Progenitor cell of endocrine pancreas (in vitro differentiated cells): ENCODE measurements at regions not wholly inside any gene's neighbourhood (a gene's known extent, or its start where the extent isn't known, plus 50 kb on each side); places are given as distances from the start of the nearest gene placed in this dataset.

Experiments used
- DNase-seq: peaks from one replicate; pipeline ENCODE4 v3.0.0; 2021; ENCODE audit warnings: low spot score; ENCODE audit not compliant: unreplicated experiment
- H3K27ac Mint-ChIP-seq: 2 replicates; pipeline ENCODE4 v1.8.0; 2021; ENCODE audit warnings: mild to moderate bottlenecking, moderate library complexity, mixed read lengths
- H3K27me3 Mint-ChIP-seq: 2 replicates; pipeline ENCODE4 v1.8.0; 2021; ENCODE audit warnings: mixed read lengths
- H3K36me3 Mint-ChIP-seq: 2 replicates; pipeline ENCODE4 v1.8.0; 2022; ENCODE audit warnings: mixed read lengths; ENCODE audit not compliant: insufficient read depth
- H3K4me1 Mint-ChIP-seq: 2 replicates; pipeline ENCODE4 v1.8.0; 2021; ENCODE audit warnings: low read depth, mixed read lengths
- H3K4me3 Mint-ChIP-seq: 2 replicates; pipeline ENCODE4 v1.8.0; 2021; ENCODE audit warnings: low read depth, mild to moderate bottlenecking, moderate library complexity, mixed read lengths
- H3K9me3 Mint-ChIP-seq: 2 replicates; pipeline ENCODE4 v1.8.0; 2021; ENCODE audit warnings: low read depth, mixed read lengths
- TF ChIP-seq, protein P1 (sequence below): fragments of 200-600 bp; sonication (generic); IDR thresholded peaks from one replicate; pipeline ENCODE4 v1.5.0; 2021; ENCODE audit warnings: antibody characterized with exemption, mild to moderate bottlenecking; ENCODE audit not compliant: unreplicated experiment

DNA sequence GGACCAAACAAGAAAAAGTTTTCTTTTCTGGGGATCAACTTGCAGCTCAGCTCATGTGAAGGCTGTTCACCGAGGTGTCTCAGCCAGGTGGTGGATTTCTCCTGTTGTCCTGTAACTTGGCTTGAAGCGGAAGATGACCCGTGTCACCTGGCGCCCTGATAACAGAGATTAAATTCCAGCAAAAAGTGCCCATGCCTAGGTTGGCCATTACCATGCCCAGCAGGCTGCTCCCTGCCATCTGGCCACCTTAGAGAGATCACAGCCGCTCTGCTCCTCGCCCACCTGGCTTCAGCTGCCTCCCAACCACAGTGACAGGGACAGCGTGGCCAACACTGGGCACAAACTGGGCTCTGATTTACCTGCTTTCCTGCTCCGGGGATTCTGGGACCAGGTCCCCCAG lies 149.5 kb downstream of the ZBTB18 start:
- Mint-ChIP-seq H3K27me3 (peaks cover 5% of the 10 kb centered on the region), H3K4me3 (no peak overlapping the region), H3K27ac (no peak overlapping the region), H3K9me3 (no peaks in the 10 kb centered on the region), H3K4me1 (no peaks in the 10 kb centered on the region), H3K36me3 (no peaks in the 10 kb centered on the region)
- TF ChIP-seq, protein P1, sequence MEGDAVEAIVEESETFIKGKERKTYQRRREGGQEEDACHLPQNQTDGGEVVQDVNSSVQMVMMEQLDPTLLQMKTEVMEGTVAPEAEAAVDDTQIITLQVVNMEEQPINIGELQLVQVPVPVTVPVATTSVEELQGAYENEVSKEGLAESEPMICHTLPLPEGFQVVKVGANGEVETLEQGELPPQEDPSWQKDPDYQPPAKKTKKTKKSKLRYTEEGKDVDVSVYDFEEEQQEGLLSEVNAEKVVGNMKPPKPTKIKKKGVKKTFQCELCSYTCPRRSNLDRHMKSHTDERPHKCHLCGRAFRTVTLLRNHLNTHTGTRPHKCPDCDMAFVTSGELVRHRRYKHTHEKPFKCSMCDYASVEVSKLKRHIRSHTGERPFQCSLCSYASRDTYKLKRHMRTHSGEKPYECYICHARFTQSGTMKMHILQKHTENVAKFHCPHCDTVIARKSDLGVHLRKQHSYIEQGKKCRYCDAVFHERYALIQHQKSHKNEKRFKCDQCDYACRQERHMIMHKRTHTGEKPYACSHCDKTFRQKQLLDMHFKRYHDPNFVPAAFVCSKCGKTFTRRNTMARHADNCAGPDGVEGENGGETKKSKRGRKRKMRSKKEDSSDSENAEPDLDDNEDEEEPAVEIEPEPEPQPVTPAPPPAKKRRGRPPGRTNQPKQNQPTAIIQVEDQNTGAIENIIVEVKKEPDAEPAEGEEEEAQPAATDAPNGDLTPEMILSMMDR: no peak
- no peak for DNase-seq

DNA sequence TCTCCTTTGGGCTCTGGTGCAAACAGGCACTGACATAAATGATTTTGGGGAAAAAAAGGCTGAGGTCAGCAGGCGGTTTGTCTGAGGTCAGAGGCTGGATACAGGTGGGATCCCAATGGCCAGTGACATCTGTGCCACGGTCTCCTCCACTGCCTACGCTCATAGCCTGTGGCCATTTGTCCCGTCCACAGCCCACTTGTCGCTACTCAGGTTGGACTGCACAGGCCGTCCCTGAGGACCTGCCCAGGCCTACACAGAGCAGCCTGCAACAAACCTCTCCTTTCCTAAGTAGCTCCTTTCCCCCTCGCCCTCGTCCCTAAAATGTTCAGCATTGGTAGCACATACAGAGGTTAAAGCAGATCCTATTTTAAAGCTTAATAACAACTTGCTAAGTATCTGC lies 150.7 kb downstream of the ZBTB18 start:
- Mint-ChIP-seq H3K27ac (no peak overlapping the region), H3K4me3 (no peak overlapping the region), H3K36me3 (no peaks in the 10 kb centered on the region), H3K9me3 (no peaks in the 10 kb centered on the region), H3K4me1 (no peaks in the 10 kb centered on the region), H3K27me3 (peaks cover 5% of the 10 kb centered on the region)
- DNase-seq: no peak
- TF ChIP-seq, protein P1: no peak

DNA sequence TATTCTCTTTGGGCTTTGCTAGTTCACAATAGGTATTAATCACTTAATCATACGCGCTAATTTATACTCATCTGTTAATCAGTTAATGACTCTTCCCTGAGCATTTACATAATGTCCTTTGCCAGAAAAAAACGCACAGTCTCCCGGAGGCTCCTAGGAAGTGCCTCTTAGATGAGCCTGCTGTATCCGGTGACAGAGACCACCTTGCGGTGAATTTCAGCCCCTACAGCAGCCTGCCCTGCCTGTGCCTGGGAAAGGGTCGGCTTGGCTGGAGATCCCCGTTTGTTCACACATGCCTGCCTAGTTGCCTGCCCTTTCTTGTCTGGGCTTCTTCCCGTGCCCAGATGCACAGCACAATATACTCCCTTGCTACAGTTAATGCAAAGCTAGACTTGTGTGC lies 152.9 kb downstream of the ZBTB18 start:
- Mint-ChIP-seq H3K36me3 (no peaks in the 10 kb centered on the region), H3K4me3 (no peak overlapping the region), H3K27ac (no peak overlapping the region), H3K9me3 (no peaks in the 10 kb centered on the region), H3K4me1 (no peaks in the 10 kb centered on the region), H3K27me3 (peaks cover 7% of the 10 kb centered on the region)
- TF ChIP-seq, protein P1: no peak
- no peak for DNase-seq

DNA sequence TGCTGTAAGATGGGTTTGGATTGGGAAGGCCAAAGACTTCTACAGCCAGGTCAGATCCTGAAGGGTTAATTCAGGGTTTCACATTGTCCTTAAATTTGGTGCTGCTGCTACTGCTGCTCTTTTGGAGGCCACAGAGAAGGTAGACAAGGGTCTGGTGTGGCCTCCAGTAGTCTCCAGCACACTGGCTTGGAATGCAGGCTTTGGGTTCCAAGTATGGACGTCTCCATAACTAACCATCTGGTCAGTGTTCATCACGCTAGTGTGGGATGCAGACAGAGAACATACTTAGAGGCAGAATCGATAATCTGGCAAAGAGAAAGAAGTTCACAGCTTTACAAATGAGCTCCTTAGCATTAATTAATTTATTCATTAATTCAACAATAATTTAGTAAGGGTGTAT lies 154.1 kb downstream of the ZBTB18 start:
- Mint-ChIP-seq H3K36me3 (no peaks in the 10 kb centered on the region), H3K27me3 (peaks cover 6% of the 10 kb centered on the region), H3K4me1 (no peaks in the 10 kb centered on the region), H3K9me3 (no peaks in the 10 kb centered on the region), H3K27ac (no peak overlapping the region), H3K4me3 (no peak overlapping the region)
- TF ChIP-seq, protein P1: no peak
- no peak for DNase-seq

DNA sequence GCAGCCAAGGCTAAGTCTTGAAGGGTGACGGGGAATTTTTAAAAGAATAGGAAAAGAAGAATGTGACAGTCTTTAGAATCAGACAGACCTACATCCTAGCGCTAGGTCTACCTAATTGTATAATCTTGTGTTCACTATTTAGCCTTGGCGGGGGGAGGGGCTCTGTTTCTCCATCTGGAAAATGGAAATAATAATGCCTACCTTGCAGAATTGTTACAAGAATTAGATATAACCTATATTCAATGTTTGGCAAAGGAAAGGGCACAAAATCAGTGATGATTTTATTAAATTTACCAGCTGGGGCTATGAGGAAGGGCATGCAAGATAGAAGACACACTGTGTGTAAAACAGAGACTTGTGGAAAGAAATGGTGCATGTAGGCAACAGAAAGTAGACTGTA lies 154.8 kb downstream of the ZBTB18 start:
- Mint-ChIP-seq H3K4me3 (no peak overlapping the region), H3K27ac (no peak overlapping the region), H3K36me3 (no peaks in the 10 kb centered on the region), H3K4me1 (no peaks in the 10 kb centered on the region), H3K27me3 (peaks cover 6% of the 10 kb centered on the region), H3K9me3 (no peaks in the 10 kb centered on the region)
- no peak for DNase-seq
- TF ChIP-seq, protein P1: no peak
